NT2/D1 (cell line): ENCODE measurements at regions not wholly inside any gene's neighbourhood (a gene's known extent, or its start where the extent isn't known, plus 50 kb on each side); places are given as distances from the start of the nearest gene placed in this dataset.

ENCODE experiments used
- DNase-seq: peaks from one replicate; pipeline ENCODE4 v3.0.0-alpha.2; 2011; ENCODE audit warnings: low read depth, low spot score
- H3K27me3 ChIP-seq: 2 replicates; pipeline ENCODE4 v1.6.0; 2011; ENCODE audit warnings: mild to moderate bottlenecking; ENCODE audit not compliant: insufficient read length, insufficient read depth
- H3K36me3 ChIP-seq: 2 replicates; pipeline ENCODE4 v1.6.1; 2011; ENCODE audit warnings: mild to moderate bottlenecking, low read length, mixed read lengths; ENCODE audit not compliant: insufficient read depth, insufficient read length
- H3K4me1 ChIP-seq: 2 replicates; pipeline ENCODE4 v1.5.1; 2011; ENCODE audit not compliant: insufficient read depth, insufficient read length
- H3K4me3 ChIP-seq: 2 replicates; pipeline ENCODE4 v1.5.1; 2011; ENCODE audit warnings: low read depth; ENCODE audit not compliant: insufficient read length
- H3K9ac ChIP-seq: 2 replicates; pipeline ENCODE4 v1.6.0; 2011; ENCODE audit warnings: low read depth; ENCODE audit not compliant: insufficient read length
- H3K9me3 ChIP-seq: 2 replicates; pipeline ENCODE4 v1.5.1; 2011; ENCODE audit warnings: mild to moderate bottlenecking, low read length; ENCODE audit not compliant: insufficient read depth
- SUZ12 ChIP-seq: IDR thresholded peaks from 2 replicates; pipeline ENCODE4 v1.6.1; 2011; ENCODE audit not compliant: insufficient read length, insufficient read depth; ENCODE audit errors: extremely low read depth
- YY1 ChIP-seq: IDR thresholded peaks from 2 replicates; pipeline ENCODE4 v1.6.1; 2011; ENCODE audit not compliant: insufficient read length, insufficient read depth
- ZNF274 ChIP-seq: IDR thresholded peaks from 2 replicates; pipeline ENCODE4 v1.6.1; 2011; ENCODE audit warnings: mild to moderate bottlenecking, low read depth, low read length

DNA sequence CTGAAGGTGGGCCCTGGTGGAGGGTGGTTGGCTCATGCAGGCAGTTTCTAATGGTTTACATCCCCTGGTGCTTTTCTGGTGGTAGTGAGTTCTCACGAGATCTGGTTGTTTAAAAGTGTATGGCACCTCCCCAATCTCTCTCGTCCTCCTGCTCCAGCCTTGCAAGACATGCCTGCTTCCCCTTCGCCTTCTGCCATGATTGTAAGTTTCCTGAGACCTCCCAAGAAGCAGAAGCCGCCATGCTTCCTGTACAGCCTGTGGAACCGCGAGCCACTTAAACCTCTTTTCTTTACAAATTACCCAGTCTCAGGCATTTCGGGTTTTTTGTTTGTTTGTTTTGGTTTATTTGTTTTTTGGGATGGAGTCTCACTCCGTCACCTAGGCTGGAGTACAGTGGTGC, 173.2 kb downstream of the MN1 start:
- H3K9me3 ChIP-seq, result no peaks in the 10 kb centered on the region
- DNase-seq, result no peak
- TF ChIP-seq YY1, result no peak
- TF ChIP-seq ZNF274, result no peak
- TF ChIP-seq SUZ12, result no peak
- H3K9ac ChIP-seq, result no peak overlapping the region
- no peaks in the 10 kb centered on the region for H3K27me3 ChIP-seq
- no peak overlapping the region for H3K4me3 ChIP-seq
- H3K4me1 ChIP-seq, result peaks cover 13% of the 10 kb centered on the region
- no peaks in the 10 kb centered on the region for H3K36me3 ChIP-seq

GRCh38 chr22:27628891-27629631, 172.5 kb downstream of the MN1 start:
- Histone ChIP-seq H3K36me3 (no peaks in the 10 kb centered on the region), H3K9me3 (no peaks in the 10 kb centered on the region), H3K27me3 (no peaks in the 10 kb centered on the region), H3K9ac (no peak overlapping the region), H3K4me3 (no peak overlapping the region), H3K4me1 (peaks cover 13% of the 10 kb centered on the region)
- TF ChIP-seq ZNF274 (no peak), SUZ12 (no peak), YY1 (no peak)
- no peak for DNase-seq

DNA sequence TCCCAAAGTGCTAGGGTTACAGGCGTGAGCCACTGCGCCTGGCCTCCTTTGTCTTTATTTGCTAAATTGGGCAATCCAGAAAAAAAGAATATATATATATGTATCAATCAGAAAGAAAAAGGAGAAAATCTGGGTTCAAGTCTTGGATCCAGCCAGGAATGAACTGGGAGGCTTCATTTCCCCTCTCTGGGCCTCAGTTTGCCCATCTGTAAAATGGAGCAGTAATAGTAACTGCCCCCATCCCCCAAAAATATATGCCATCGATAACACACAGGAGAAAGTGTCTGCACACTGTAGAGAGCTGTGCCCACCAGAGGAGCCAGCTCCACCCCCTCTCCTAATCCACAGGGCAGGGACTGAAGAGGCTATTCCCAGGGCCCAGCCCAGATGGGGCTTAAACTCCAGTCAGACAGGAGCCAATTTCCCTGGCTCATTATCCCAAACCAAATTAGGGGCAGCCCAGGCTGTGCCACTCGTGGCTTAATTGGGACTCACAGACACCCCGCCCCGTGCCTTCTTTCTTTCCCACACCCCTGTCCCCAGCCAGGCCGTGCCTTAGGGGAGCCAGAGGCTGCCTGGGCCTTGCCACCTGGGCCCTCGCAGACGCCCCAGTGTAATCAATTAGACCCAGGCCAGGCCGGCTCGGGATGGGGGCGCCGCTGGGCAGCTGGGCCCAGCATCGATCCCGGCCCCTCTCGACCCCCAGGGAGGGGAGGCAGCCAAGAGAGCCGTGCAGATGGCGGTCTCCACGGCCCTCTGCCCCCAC, 171.5 kb downstream of the MN1 start:
- Histone ChIP-seq H3K36me3 (no peaks in the 10 kb centered on the region), H3K4me3 (no peak overlapping the region), H3K27me3 (no peaks in the 10 kb centered on the region), H3K4me1 (peaks cover 13% of the 10 kb centered on the region), H3K9me3 (no peaks in the 10 kb centered on the region), H3K9ac (no peak overlapping the region)
- TF ChIP-seq YY1, result no peak
- TF ChIP-seq ZNF274, result no peak
- no peak for TF ChIP-seq SUZ12
- no peak for DNase-seq

GRCh38 chr22:27630754-27631153, 170.8 kb downstream of the MN1 start:
- Histone ChIP-seq H3K4me3 (no peak overlapping the region), H3K9me3 (no peaks in the 10 kb centered on the region), H3K36me3 (no peaks in the 10 kb centered on the region), H3K9ac (peak overlapping the region; percentile 59), H3K27me3 (peaks cover 4% of the 10 kb centered on the region), H3K4me1 (peaks cover 13% of the 10 kb centered on the region)
- TF ChIP-seq SUZ12 (no peak), ZNF274 (no peak)
- DNase-seq, result peak; percentile 33

DNA sequence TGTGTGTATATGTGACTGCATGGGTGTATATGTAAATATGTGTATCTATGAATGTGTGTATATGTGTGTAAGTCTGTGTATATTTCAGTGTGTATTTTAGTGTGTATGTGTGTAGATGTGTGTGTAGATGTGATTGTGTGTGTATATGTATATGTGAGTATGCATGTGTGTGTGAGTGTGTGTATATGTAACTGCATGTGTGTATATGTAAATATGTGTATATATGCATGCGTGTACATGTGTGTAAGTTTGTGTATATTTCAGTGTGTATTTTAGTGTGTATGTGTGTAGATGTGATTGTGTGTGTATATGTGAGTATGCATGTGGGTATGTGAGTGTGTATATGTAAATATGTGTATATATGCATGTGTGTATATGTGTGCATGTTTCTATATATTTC, 169.9 kb downstream of the MN1 start:
- peaks cover 8% of the 10 kb centered on the region for H3K27me3 ChIP-seq
- peaks cover 13% of the 10 kb centered on the region for H3K4me1 ChIP-seq
- TF ChIP-seq YY1, result no peak
- TF ChIP-seq SUZ12, result no peak
- TF ChIP-seq ZNF274, result no peak
- H3K36me3 ChIP-seq, result no peaks in the 10 kb centered on the region
- H3K9ac ChIP-seq, result no peak overlapping the region
- no peak overlapping the region for H3K4me3 ChIP-seq
- DNase-seq, result no peak
- H3K9me3 ChIP-seq, result no peaks in the 10 kb centered on the region

GRCh38 chr22:27632451-27633295, 168.9 kb downstream of the MN1 start:
- no peaks in the 10 kb centered on the region for H3K36me3 ChIP-seq
- no peak for DNase-seq

More at GRCh38 chr22:27632451-27633295, 168.9 kb downstream of the MN1 start:
- no peak overlapping the region for H3K4me3 ChIP-seq
- peaks cover 10% of the 10 kb centered on the region for H3K4me1 ChIP-seq
- no peaks in the 10 kb centered on the region for H3K9me3 ChIP-seq
- no peak overlapping the region for H3K9ac ChIP-seq
- TF ChIP-seq ZNF274 (no peak), YY1 (no peak), SUZ12 (no peak)
- peaks cover 8% of the 10 kb centered on the region for H3K27me3 ChIP-seq
